Upper lobe of left lung (tissue), 6 donors: ENCODE measurements at regions not wholly inside any gene's neighbourhood (a gene's known extent, or its start where the extent isn't known, plus 50 kb on each side); places are given as distances from the start of the nearest gene placed in this dataset.

ENCODE experiments used
- ATAC-seq, 2 donors: fragments of 200-7000 bp; cut with Tn5 transposase; one replicate each; pipeline ENCODE4 v1.9.1; 2022; ENCODE audit warnings: mild to moderate bottlenecking in 2 of 2, moderate library complexity in 2 of 2; ENCODE audit not compliant: low FRiP score in 2 of 2
- DNase-seq, 2 donors: peaks; one replicate each; pipeline ENCODE4 v3.0.0-alpha.2; 2019 to 2020
- H3K27ac ChIP-seq, 4 donors: fragments of 200-600 bp; sonication (generic); one replicate each; pipeline ENCODE4 v1.5.1; 2016 to 2019
- H3K27me3 ChIP-seq, 4 donors: fragments of 200-600 bp; sonication (generic); one replicate each; pipeline ENCODE4 v1.5.1; 2017 to 2019
- H3K36me3 ChIP-seq, 4 donors: fragments of 200-600 bp; sonication (generic); one replicate each; pipeline ENCODE4 v1.5.1; 2016 to 2019
- H3K4me1 ChIP-seq, 4 donors: fragments of 200-600 bp; sonication (generic); one replicate each; pipeline ENCODE4 v1.5.1; 2018 to 2019
- H3K4me3 ChIP-seq, 4 donors: fragments of 200-600 bp; sonication (generic); one replicate each; pipeline ENCODE4 v1.5.1; 2017 to 2019; ENCODE audit warnings: mild to moderate bottlenecking in 2 of 4, moderate library complexity in 1 of 4
- H3K9me3 ChIP-seq, 4 donors: fragments of 200-600 bp; sonication (generic); one replicate each; pipeline ENCODE4 v1.5.1; 2018 to 2019
- CTCF ChIP-seq, 6 experiments: fragments of 450-650 bp in 4 of 6; fragments of 200-600 bp in 2 of 6; sonication (generic) in 2 of 6; IDR thresholded peaks; one replicate each; pipeline ENCODE4 v1.5.1; 2016 to 2019; ENCODE audit warnings: antibody characterized with exemption in 6 of 6
- EP300 ChIP-seq, 4 donors: sonication (generic); formaldehyde crosslinking; IDR thresholded peaks; one replicate each; pipeline ENCODE4 v1.5.1; 2017; ENCODE audit warnings: antibody characterized with exemption in 4 of 4, control low read depth in 2 of 4
- POLR2A ChIP-seq, 4 donors: fragments of 450-650 bp; IDR thresholded peaks; one replicate each; pipeline ENCODE4 v1.5.1; 2016 to 2017; ENCODE audit warnings: antibody characterized with exemption in 4 of 4, mild to moderate bottlenecking in 2 of 4
- POLR2AphosphoS5 ChIP-seq, 2 donors: sonication (generic); formaldehyde crosslinking; IDR thresholded peaks; one replicate each; pipeline ENCODE4 v1.5.1; 2017; ENCODE audit warnings: antibody characterized with exemption in 2 of 2
- WGBS, 2 donors: methylation state at CpG; one replicate each; pipeline ENCODE4 v1.1.5; 2017 to 2018; 5-methylcytosine and 5-hydroxymethylcytosine counted together
- donor health status: DM: no; HTN: no; CAD: no; lungs with moderate emphysema.
- donor health status: DM: no; HTN: yes; CAD: no; lungs with severe emphysema.

DNA sequence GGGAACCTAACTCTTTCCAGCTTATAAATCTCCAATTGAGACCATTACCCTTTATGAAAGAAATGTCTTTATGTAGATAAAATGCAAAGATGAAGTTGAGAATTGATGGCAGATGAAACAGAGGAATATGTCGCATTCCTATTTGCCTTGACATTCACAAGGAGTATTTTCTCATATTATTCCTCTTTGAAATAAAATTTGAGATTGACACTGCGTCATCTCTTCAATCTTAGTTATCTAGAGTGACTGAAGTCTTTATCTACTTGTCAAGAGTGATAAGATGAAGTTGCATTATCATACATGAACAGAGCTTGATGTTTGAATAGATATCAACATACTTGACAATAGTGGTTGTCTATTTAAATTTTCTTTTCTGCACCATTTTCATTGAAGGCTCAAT lies 574.4 kb upstream of the SOX9 start:
- no peaks in the 10 kb centered on the region for H3K9me3 ChIP-seq
- 45 to 91% methylated on average over 2 of the region's 2 CpGs for WGBS, 2 donors
- no peak for ATAC-seq
- no peaks in the 10 kb centered on the region for H3K4me1 ChIP-seq
- no peaks in the 10 kb centered on the region for H3K36me3 ChIP-seq
- no peak overlapping the region for H3K27ac ChIP-seq
- no peak for TF ChIP-seq POLR2AphosphoS5 (IDR thresholded peaks at IDR 0.05)
- no peak for TF ChIP-seq POLR2A (IDR thresholded peaks at IDR 0.05)
- no peak for TF ChIP-seq EP300 (IDR thresholded peaks at IDR 0.05)
- no peak for DNase-seq
- H3K27me3 ChIP-seq, result no peaks in the 10 kb centered on the region
- H3K4me3 ChIP-seq, result no peak overlapping the region

- TF ChIP-seq POLR2AphosphoS5 (IDR thresholded peaks at IDR 0.05) (no peak), CTCF (IDR thresholded peaks at IDR 0.05) (no peak), EP300 (IDR thresholded peaks at IDR 0.05) (no peak), POLR2A (IDR thresholded peaks at IDR 0.05) (no peak)
- ATAC-seq (no peak), DNase-seq (no peak)
- Histone ChIP-seq H3K27ac (no peak overlapping the region), H3K9me3 (no peaks in the 10 kb centered on the region), H3K36me3 (no peaks in the 10 kb centered on the region), H3K4me1 (no peaks in the 10 kb centered on the region), H3K27me3 (no peaks in the 10 kb centered on the region), H3K4me3 (no peak overlapping the region)
These were observed 572.9 kb upstream of the SOX9 start for GRCh38 chr17:71547904-71548303.

DNA sequence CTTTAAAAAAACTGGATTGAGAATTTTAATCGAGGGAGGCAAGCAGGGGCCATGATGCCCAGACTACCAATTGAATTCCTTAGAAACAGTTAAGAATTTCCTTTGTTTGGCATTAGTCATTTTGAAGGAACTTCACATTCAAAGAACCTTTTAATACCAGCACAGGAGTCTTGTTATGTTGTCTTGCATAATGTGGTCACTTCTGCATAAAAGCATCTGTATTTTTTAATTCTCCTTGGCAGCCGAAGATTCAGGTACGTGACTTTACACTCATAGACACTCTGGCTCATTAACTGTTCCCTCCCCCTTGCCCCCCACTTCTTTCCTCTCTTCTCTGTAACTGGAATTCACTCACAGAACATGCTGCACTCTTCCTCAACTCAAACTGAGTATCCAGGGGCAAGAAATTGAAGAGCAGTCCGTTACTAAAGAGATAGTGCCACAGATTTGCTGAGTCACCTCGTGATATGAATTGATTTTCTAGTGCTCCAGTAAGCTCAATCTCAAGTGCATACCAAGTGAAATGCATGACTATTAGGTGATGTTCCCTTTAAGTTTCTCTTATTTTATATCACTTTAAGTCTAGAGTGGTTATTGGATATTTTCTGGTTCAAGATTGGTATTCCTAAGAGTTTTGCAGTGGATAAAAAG lies 572.2 kb upstream of the SOX9 start:
- Histone ChIP-seq H3K9me3 (no peaks in the 10 kb centered on the region), H3K27me3 (no peaks in the 10 kb centered on the region), H3K27ac (no peak overlapping the region), H3K4me1 (no peaks in the 10 kb centered on the region), H3K4me3 (no peak overlapping the region), H3K36me3 (no peaks in the 10 kb centered on the region)
- no peak for ATAC-seq
- TF ChIP-seq EP300 (IDR thresholded peaks at IDR 0.05), result no peak
- no peak for TF ChIP-seq POLR2A (IDR thresholded peaks at IDR 0.05)
- no peak for DNase-seq
- WGBS, 2 donors, result 66 to 83% methylated on average over 5 of the region's 5 CpGs

DNA sequence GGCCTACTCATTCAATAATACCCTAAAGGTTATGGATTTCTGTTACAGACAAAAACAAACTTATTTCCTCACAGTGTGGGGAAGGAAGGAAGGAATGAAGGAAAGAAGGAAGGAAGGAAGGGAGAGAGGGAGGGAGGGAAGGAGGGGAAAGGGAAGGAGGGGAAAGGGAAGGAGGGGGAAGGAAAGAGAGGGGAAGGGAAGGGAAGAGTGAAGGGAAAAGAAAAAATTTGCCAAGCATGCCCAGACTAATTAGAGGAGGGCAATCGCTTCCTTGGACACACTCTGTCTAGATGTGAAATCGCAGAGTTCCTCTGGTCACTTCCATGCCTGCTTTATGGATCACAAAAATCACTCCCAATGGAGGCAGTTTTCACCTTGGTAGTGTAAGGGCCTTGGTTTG lies 570.1 kb upstream of the SOX9 start:
- no peaks in the 10 kb centered on the region for H3K27me3 ChIP-seq
- H3K27ac ChIP-seq, result no peak overlapping the region
- TF ChIP-seq CTCF (IDR thresholded peaks at IDR 0.05) (no peak), POLR2AphosphoS5 (IDR thresholded peaks at IDR 0.05) (no peak), POLR2A (IDR thresholded peaks at IDR 0.05) (no peak), EP300 (IDR thresholded peaks at IDR 0.05) (no peak)
- no peaks in the 10 kb centered on the region for H3K4me1 ChIP-seq
- 92% methylated on average over 2 of the region's 2 CpGs for WGBS, 2 donors
- ATAC-seq (no peak), DNase-seq (no peak)
- H3K4me3 ChIP-seq, result no peak overlapping the region
- H3K36me3 ChIP-seq, result no peaks in the 10 kb centered on the region
- H3K9me3 ChIP-seq, result no peaks in the 10 kb centered on the region

GRCh38 chr17:71553381-71553780 lies 567.4 kb upstream of the SOX9 start:
- Histone ChIP-seq H3K27me3 (no peaks in the 10 kb centered on the region), H3K9me3 (no peaks in the 10 kb centered on the region), H3K27ac (no peak overlapping the region), H3K36me3 (no peaks in the 10 kb centered on the region), H3K4me3 (no peak overlapping the region), H3K4me1 (no peaks in the 10 kb centered on the region)
- no peak for DNase-seq
- 64 to 69% methylated on average over 3 to 5 of the region's 5 CpGs for WGBS, 2 donors
- no peak for TF ChIP-seq EP300 (IDR thresholded peaks at IDR 0.05)
- TF ChIP-seq CTCF (IDR thresholded peaks at IDR 0.05), result no peak
- TF ChIP-seq POLR2A (IDR thresholded peaks at IDR 0.05), result no peak
- TF ChIP-seq POLR2AphosphoS5 (IDR thresholded peaks at IDR 0.05), result no peak
- no peak for ATAC-seq

DNA sequence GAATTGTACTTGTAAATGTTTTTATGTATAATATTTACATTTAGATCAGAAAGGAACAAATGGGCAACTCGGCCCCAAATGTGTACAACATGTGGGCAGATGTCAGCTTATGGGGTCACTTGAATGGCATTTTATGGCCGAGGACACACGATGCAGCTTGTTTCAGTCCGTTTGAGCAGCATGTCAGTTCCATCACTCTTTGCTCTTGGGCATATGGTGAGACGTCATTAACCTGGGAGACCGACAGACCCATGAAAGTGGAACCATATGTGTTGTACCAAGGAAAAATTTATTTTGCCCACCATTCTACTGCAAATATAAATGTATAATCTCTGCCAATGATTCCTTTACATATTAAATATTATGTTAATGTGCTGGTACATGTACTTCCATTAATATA lies 561.9 kb upstream of the SOX9 start:
- WGBS, 2 donors, result 61 to 81% methylated on average over 6 of the region's 6 CpGs
- DNase-seq (no peak), ATAC-seq (no peak)
- Histone ChIP-seq H3K4me3 (no peak overlapping the region), H3K9me3 (no peaks in the 10 kb centered on the region), H3K4me1 (no peaks in the 10 kb centered on the region), H3K27me3 (no peaks in the 10 kb centered on the region), H3K27ac (no peak overlapping the region), H3K36me3 (no peaks in the 10 kb centered on the region)
- TF ChIP-seq EP300 (IDR thresholded peaks at IDR 0.05) (no peak), POLR2A (IDR thresholded peaks at IDR 0.05) (no peak), CTCF (IDR thresholded peaks at IDR 0.05) (no peak), POLR2AphosphoS5 (IDR thresholded peaks at IDR 0.05) (no peak)
